Duodenal mucosa (tissue), 2 donors: ENCODE measurements at regions not wholly inside any gene's neighbourhood (a gene's known extent, or its start where the extent isn't known, plus 50 kb on each side); places are given as distances from the start of the nearest gene placed in this dataset.
"Not testable (repeated sequence)": the region's sequence is repeated elsewhere in the genome, so short reads cannot be mapped to it uniquely, and the experiment has no call there.

ENCODE experiments used
- H3K27ac ChIP-seq: one replicate; pipeline ENCODE4 v1.7.0; 2013; ENCODE audit warnings: low read depth, low read length
- H3K27me3 ChIP-seq, 2 donors: one replicate each; pipeline ENCODE4 v1.7.0; 2013; ENCODE audit warnings: low read length in 2 of 2, control low read depth in 1 of 2; ENCODE audit not compliant: insufficient read depth in 2 of 2, control insufficient read depth in 1 of 2
- H3K36me3 ChIP-seq, 2 donors: one replicate each; pipeline ENCODE4 v1.7.0; 2013; ENCODE audit warnings: low read length in 2 of 2, control low read depth in 1 of 2; ENCODE audit not compliant: insufficient read depth in 2 of 2, control insufficient read depth in 1 of 2
- H3K4me1 ChIP-seq, 2 donors: one replicate each; pipeline ENCODE4 v1.7.0; 2013; ENCODE audit warnings: low read length in 2 of 2, control low read depth in 1 of 2; ENCODE audit not compliant: insufficient read depth in 2 of 2, control insufficient read depth in 1 of 2
- H3K4me3 ChIP-seq, 2 donors: one replicate each; pipeline ENCODE4 v1.7.0; 2013; ENCODE audit warnings: low read length in 2 of 2, low read depth in 1 of 2
- H3K9ac ChIP-seq, 2 donors: one replicate each; pipeline ENCODE4 v1.7.0; 2013; ENCODE audit warnings: low read length in 2 of 2, low read depth in 1 of 2
- H3K9me3 ChIP-seq, 2 donors: one replicate each; pipeline ENCODE4 v1.7.0; 2013; ENCODE audit warnings: low read length in 2 of 2, control low read depth in 1 of 2; ENCODE audit not compliant: control insufficient read depth in 1 of 2

GRCh38 chr2:52343706-52344266, 1311.9 kb upstream of the NRXN1 start:
- H3K4me3 ChIP-seq: no peak overlapping the region
- H3K27ac ChIP-seq: no peak overlapping the region
- no peaks in the 10 kb centered on the region for H3K36me3 ChIP-seq
- H3K9me3 ChIP-seq: peaks cover 0 to 5% of the 10 kb centered on the region in 2 donors
- H3K9ac ChIP-seq: no peak overlapping the region
- H3K27me3 ChIP-seq: no peaks in the 10 kb centered on the region
- no peaks in the 10 kb centered on the region for H3K4me1 ChIP-seq

GRCh38 chr2:52343010-52343409, 1311.1 kb upstream of the NRXN1 start:
- no peaks in the 10 kb centered on the region for H3K36me3 ChIP-seq
- H3K27ac ChIP-seq: no peak overlapping the region
- H3K9me3 ChIP-seq: peaks cover 0 to 5% of the 10 kb centered on the region in 2 donors
- H3K27me3 ChIP-seq: no peaks in the 10 kb centered on the region
- no peaks in the 10 kb centered on the region for H3K4me1 ChIP-seq
- H3K9ac ChIP-seq: no peak overlapping the region
- H3K4me3 ChIP-seq: no peak overlapping the region

GRCh38 chr2:52342458-52342857, 1310.5 kb upstream of the NRXN1 start:
- no peaks in the 10 kb centered on the region for H3K27me3 ChIP-seq
- H3K4me3 ChIP-seq: no peak overlapping the region
- H3K36me3 ChIP-seq: no peaks in the 10 kb centered on the region
- no peak overlapping the region for H3K9ac ChIP-seq
- peaks cover 0 to 5% of the 10 kb centered on the region in 2 donors for H3K9me3 ChIP-seq
- H3K27ac ChIP-seq: no peak overlapping the region
- H3K4me1 ChIP-seq: no peaks in the 10 kb centered on the region

GRCh38 chr2:52341732-52342131, 1309.8 kb upstream of the NRXN1 start:
- no peak overlapping the region for H3K9ac ChIP-seq
- peaks cover 0 to 5% of the 10 kb centered on the region in 2 donors for H3K9me3 ChIP-seq
- no peaks in the 10 kb centered on the region for H3K4me1 ChIP-seq
- H3K4me3 ChIP-seq: no peak overlapping the region
- H3K27me3 ChIP-seq: no peaks in the 10 kb centered on the region
- H3K27ac ChIP-seq: no peak overlapping the region
- no peaks in the 10 kb centered on the region for H3K36me3 ChIP-seq

- Histone ChIP-seq H3K4me1 (no peaks in the 10 kb centered on the region), H3K9me3 (peaks cover 0 to 2% of the 10 kb centered on the region in 2 donors)
These were observed 1308.2 kb upstream of the NRXN1 start for GRCh38 chr2:52340171-52340570.

GRCh38 chr2:52337786-52338185, 1305.9 kb upstream of the NRXN1 start:
- not testable (repeated sequence) for H3K27ac ChIP-seq, H3K4me1 ChIP-seq, H3K27me3 ChIP-seq, H3K9ac ChIP-seq, H3K4me3 ChIP-seq, H3K36me3 ChIP-seq
- H3K9me3 ChIP-seq: peaks cover 0 to 12% of the 10 kb centered on the region in 2 donors

More at GRCh38 chr2:52340171-52340570, 1308.2 kb upstream of the NRXN1 start:
- H3K4me3 ChIP-seq: no peak overlapping the region
- H3K36me3 ChIP-seq: no peaks in the 10 kb centered on the region
- no peak overlapping the region for H3K27ac ChIP-seq
- H3K27me3 ChIP-seq: no peaks in the 10 kb centered on the region
- H3K9ac ChIP-seq: no peak overlapping the region

- H3K9ac ChIP-seq: no peak overlapping the region
- H3K27me3 ChIP-seq: no peaks in the 10 kb centered on the region
- no peaks in the 10 kb centered on the region for H3K4me1 ChIP-seq
- no peak overlapping the region for H3K4me3 ChIP-seq
- H3K27ac ChIP-seq: no peak overlapping the region
- no peaks in the 10 kb centered on the region for H3K36me3 ChIP-seq
- H3K9me3 ChIP-seq: peaks cover 0 to 12% of the 10 kb centered on the region in 2 donors
These were observed 1305.0 kb upstream of the NRXN1 start for GRCh38 chr2:52336951-52337350.

GRCh38 chr2:52335727-52336126, 1303.8 kb upstream of the NRXN1 start:
- Histone ChIP-seq H3K27ac (no peak overlapping the region), H3K9me3 (peaks cover 0 to 12% of the 10 kb centered on the region in 2 donors), H3K27me3 (no peaks in the 10 kb centered on the region), H3K4me3 (no peak overlapping the region), H3K4me1 (no peaks in the 10 kb centered on the region), H3K36me3 (no peaks in the 10 kb centered on the region), H3K9ac (no peak overlapping the region)

GRCh38 chr2:52334185-52334584, 1302.3 kb upstream of the NRXN1 start:
- H3K9me3 ChIP-seq: peaks cover 0 to 12% of the 10 kb centered on the region in 2 donors
- H3K36me3 ChIP-seq: no peaks in the 10 kb centered on the region
- H3K27me3 ChIP-seq: no peaks in the 10 kb centered on the region
- H3K4me3 ChIP-seq: no peak overlapping the region
- H3K4me1 ChIP-seq: no peaks in the 10 kb centered on the region
- H3K27ac ChIP-seq: no peak overlapping the region
- H3K9ac ChIP-seq: no peak overlapping the region

- Histone ChIP-seq H3K4me3 (no peak overlapping the region), H3K27ac (no peak overlapping the region), H3K9ac (no peak overlapping the region), H3K9me3 (peaks cover 11 to 12% of the 10 kb centered on the region in 2 donors), H3K4me1 (no peaks in the 10 kb centered on the region), H3K27me3 (no peaks in the 10 kb centered on the region), H3K36me3 (no peaks in the 10 kb centered on the region)
These were observed 1295.7 kb upstream of the NRXN1 start for GRCh38 chr2:52327641-52328040.

- Histone ChIP-seq H3K36me3 (no peaks in the 10 kb centered on the region), H3K4me1 (no peaks in the 10 kb centered on the region)
These were observed 1282.3 kb upstream of the NRXN1 start for GRCh38 chr2:52314231-52314630.

More at GRCh38 chr2:52314231-52314630, 1282.3 kb upstream of the NRXN1 start:
- Histone ChIP-seq H3K9ac (no peak overlapping the region), H3K9me3 (no peaks in the 10 kb centered on the region), H3K4me3 (no peak overlapping the region), H3K27ac (no peak overlapping the region), H3K27me3 (no peaks in the 10 kb centered on the region)
